Loucy (cell line): ENCODE measurements at regions not wholly inside any gene's neighbourhood (a gene's known extent, or its start where the extent isn't known, plus 50 kb on each side); places are given as distances from the start of the nearest gene placed in this dataset.

Experiments used
- EZH2phosphoT487 ChIP-seq: fragments of 200-600 bp; IDR thresholded peaks from 2 replicates; pipeline ENCODE4 v1.6.1; 2018; ENCODE audit warnings: antibody characterized with exemption, mild to moderate bottlenecking, moderate library complexity, borderline replicate concordance
- TF ChIP-seq, protein P1 (sequence below): fragments of 200-600 bp; sonication (generic); conservative IDR thresholded peaks from 2 replicates; pipeline ENCODE4 v1.5.1; 2014; ENCODE audit warnings: mild to moderate bottlenecking, antibody characterized with exemption, low read length

- TF ChIP-seq, protein P1, sequence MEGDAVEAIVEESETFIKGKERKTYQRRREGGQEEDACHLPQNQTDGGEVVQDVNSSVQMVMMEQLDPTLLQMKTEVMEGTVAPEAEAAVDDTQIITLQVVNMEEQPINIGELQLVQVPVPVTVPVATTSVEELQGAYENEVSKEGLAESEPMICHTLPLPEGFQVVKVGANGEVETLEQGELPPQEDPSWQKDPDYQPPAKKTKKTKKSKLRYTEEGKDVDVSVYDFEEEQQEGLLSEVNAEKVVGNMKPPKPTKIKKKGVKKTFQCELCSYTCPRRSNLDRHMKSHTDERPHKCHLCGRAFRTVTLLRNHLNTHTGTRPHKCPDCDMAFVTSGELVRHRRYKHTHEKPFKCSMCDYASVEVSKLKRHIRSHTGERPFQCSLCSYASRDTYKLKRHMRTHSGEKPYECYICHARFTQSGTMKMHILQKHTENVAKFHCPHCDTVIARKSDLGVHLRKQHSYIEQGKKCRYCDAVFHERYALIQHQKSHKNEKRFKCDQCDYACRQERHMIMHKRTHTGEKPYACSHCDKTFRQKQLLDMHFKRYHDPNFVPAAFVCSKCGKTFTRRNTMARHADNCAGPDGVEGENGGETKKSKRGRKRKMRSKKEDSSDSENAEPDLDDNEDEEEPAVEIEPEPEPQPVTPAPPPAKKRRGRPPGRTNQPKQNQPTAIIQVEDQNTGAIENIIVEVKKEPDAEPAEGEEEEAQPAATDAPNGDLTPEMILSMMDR: no peak
- TF ChIP-seq EZH2phosphoT487: no peak
Measured at GRCh38 chr18:44041553-44041952, 639.1 kb upstream of the SETBP1 start.
